HFF-Myc (cell line): ENCODE measurements at regions not wholly inside any gene's neighbourhood (a gene's known extent, or its start where the extent isn't known, plus 50 kb on each side); places are given as distances from the start of the nearest gene placed in this dataset.

Experiments
- DNase-seq: peaks from one replicate; pipeline ENCODE4 v3.0.0-alpha.2; 2011; ENCODE audit warnings: low read depth; ENCODE audit errors: extremely low read depth
- H3K4me3 ChIP-seq: replicated peaks from 2 replicates; pipeline ENCODE4 v1.5.1; 2011; ENCODE audit warnings: low read depth, mild to moderate bottlenecking, control low read depth, low read length
- CTCF ChIP-seq: IDR thresholded peaks from 2 replicates; pipeline ENCODE4 v1.5.1; 2012; ENCODE audit warnings: mild to moderate bottlenecking, low read depth, low read length, control low read depth; ENCODE audit errors: missing control alignments

DNA sequence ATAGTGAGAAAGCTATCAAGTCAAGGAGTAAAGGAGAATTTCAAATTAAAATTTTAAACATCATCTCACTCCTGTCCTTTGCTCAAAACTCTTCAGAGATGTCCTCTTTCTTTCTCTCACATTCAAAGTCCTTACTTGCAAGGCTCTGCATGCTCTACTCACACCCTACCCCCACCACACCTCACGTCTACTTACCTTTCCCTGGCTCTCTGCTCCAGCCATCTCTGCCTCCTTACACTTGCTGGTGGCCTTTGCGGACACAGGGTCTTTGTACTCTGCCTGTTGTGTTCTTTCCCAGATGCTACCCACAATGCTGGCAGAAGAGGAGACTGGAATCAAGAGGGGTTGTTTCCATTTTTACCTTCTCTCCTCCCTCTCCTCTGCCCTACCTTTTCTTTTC lies 405.2 kb downstream of the INSC start:
- H3K4me3 ChIP-seq: no peak overlapping the region
- no peak for DNase-seq
- no peak for TF ChIP-seq CTCF

DNA sequence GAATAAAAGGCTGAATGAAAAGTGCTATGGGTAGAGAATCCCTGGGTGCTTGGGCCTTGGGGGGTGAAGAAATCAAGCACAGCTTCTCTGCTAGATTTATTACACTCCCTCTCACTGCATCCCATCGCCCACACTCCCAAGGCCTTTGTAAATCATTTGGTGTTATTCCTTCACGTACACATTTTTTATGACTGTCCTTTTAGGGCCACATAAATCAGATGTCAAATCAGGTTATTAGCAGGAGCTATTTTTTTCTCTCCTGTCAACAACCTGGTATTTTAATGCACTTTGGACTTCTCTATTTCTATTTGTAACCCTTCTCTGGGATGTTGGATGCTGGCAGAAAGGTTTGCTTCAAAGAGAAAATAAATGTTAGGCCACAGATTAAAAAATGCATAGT lies 408.8 kb downstream of the INSC start:
- TF ChIP-seq CTCF: no peak
- H3K4me3 ChIP-seq: no peak overlapping the region
- DNase-seq: no peak

DNA sequence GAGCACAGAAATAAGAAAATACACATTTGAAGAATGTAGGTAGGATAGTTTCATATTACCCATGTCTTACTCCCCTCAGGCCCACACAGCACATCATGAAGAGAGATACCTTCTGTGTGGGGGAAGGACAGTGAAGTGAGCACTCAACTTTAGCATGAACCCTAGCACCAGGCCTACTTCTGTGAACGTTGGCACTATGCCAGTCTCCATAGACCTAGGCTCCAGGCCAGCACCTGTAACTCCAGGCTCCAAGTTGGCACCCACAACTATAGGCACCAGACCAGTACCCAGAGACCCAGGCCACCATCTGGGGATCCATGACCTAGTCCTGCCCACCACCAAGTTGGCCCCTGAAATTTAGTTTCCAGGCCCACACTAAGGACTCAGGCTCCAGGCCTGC lies 410.9 kb downstream of the INSC start:
- TF ChIP-seq CTCF: no peak
- DNase-seq: no peak
- H3K4me3 ChIP-seq: no peak overlapping the region

GRCh38 chr11:15526032-15526431 lies 411.3 kb downstream of the INSC start:
- no peak for TF ChIP-seq CTCF
- H3K4me3 ChIP-seq: no peak overlapping the region
- DNase-seq: no peak

- no peak for TF ChIP-seq CTCF
- H3K4me3 ChIP-seq: no peak overlapping the region
- DNase-seq: no peak
These were observed 412.2 kb downstream of the INSC start for GRCh38 chr11:15526859-15527450.

GRCh38 chr11:15532432-15532831 lies 417.7 kb downstream of the INSC start:
- no peak overlapping the region for H3K4me3 ChIP-seq
- DNase-seq: no peak
- no peak for TF ChIP-seq CTCF

GRCh38 chr11:15534266-15534665 lies 419.5 kb downstream of the INSC start:
- no peak for TF ChIP-seq CTCF
- no peak for DNase-seq
- no peak overlapping the region for H3K4me3 ChIP-seq
